RWPE2 (cell line): ENCODE measurements at regions not wholly inside any gene's neighbourhood (a gene's known extent, or its start where the extent isn't known, plus 50 kb on each side); places are given as distances from the start of the nearest gene placed in this dataset.

Experiments used
- ATAC-seq: fragments of 200-7000 bp; cut with Tn5 transposase; 3 replicates; pipeline ENCODE4 v1.9.1; 2021; ENCODE audit warnings: low read depth
- DNase-seq: peaks from one replicate; pipeline ENCODE4 v3.0.0-alpha.2; 2020; ENCODE audit warnings: low spot score
- H3K27ac ChIP-seq: fragments of 450-650 bp; 2 replicates; pipeline ENCODE4 v1.5.1; 2017; ENCODE audit warnings: mild to moderate bottlenecking; ENCODE audit not compliant: poor library complexity, severe bottlenecking
- H3K27me3 ChIP-seq: fragments of 250-450 bp; sonication (Bioruptor Pico); 2 replicates; pipeline ENCODE4 v1.5.1; 2021; ENCODE audit warnings: mild to moderate bottlenecking, moderate library complexity; ENCODE audit not compliant: insufficient read depth, poor library complexity, severe bottlenecking
- H3K36me3 ChIP-seq: fragments of 250-450 bp; sonication (Bioruptor Pico); 2 replicates; pipeline ENCODE4 v1.5.1; 2020; ENCODE audit warnings: low read depth, mild to moderate bottlenecking, moderate library complexity
- H3K4me1 ChIP-seq: fragments of 250-450 bp; sonication (Bioruptor Pico); 2 replicates; pipeline ENCODE4 v1.5.1; 2021; ENCODE audit warnings: mild to moderate bottlenecking, moderate library complexity; ENCODE audit not compliant: insufficient read depth, poor library complexity, severe bottlenecking
- H3K4me3 ChIP-seq: fragments of 250-450 bp; sonication (Bioruptor Pico); 2 replicates; pipeline ENCODE4 v1.5.1; 2021; ENCODE audit warnings: mild to moderate bottlenecking, moderate library complexity; ENCODE audit not compliant: severe bottlenecking
- H3K9me3 ChIP-seq: fragments of 250-450 bp; sonication (Bioruptor Pico); 2 replicates; pipeline ENCODE4 v1.5.1; 2021; ENCODE audit warnings: mild to moderate bottlenecking, moderate library complexity; ENCODE audit not compliant: severe bottlenecking
- CTCF ChIP-seq: fragments of 450-650 bp; IDR thresholded peaks from one replicate; pipeline ENCODE4 v1.5.1; 2017; ENCODE audit warnings: mild to moderate bottlenecking, moderate library complexity; ENCODE audit not compliant: poor library complexity, severe bottlenecking

- TF ChIP-seq CTCF: no peak
- Histone ChIP-seq H3K36me3 (no peaks in the 10 kb centered on the region), H3K9me3 (no peaks in the 10 kb centered on the region), H3K4me3 (no peak overlapping the region), H3K27me3 (peaks cover 18% of the 10 kb centered on the region), H3K4me1 (no peaks in the 10 kb centered on the region), H3K27ac (no peak overlapping the region)
- ATAC-seq (no peak), DNase-seq (no peak)
Observed at GRCh38 chr2:125106710-125107109, 1081.6 kb downstream of the CNTNAP5 start.

- no peak for ATAC-seq
- Histone ChIP-seq H3K36me3 (no peaks in the 10 kb centered on the region), H3K9me3 (no peaks in the 10 kb centered on the region), H3K4me1 (no peaks in the 10 kb centered on the region), H3K27ac (no peak overlapping the region), H3K4me3 (no peak overlapping the region), H3K27me3 (peaks cover 20% of the 10 kb centered on the region)
- no peak for TF ChIP-seq CTCF
- no peak for DNase-seq
Observed at GRCh38 chr2:125107446-125107845, 1082.4 kb downstream of the CNTNAP5 start.

- ATAC-seq (no peak), DNase-seq (no peak)
- TF ChIP-seq CTCF: no peak
- Histone ChIP-seq H3K9me3 (no peaks in the 10 kb centered on the region), H3K36me3 (no peaks in the 10 kb centered on the region), H3K27me3 (peaks cover 20% of the 10 kb centered on the region), H3K27ac (no peak overlapping the region), H3K4me3 (no peak overlapping the region), H3K4me1 (no peaks in the 10 kb centered on the region)
Observed at GRCh38 chr2:125108251-125108650, 1083.2 kb downstream of the CNTNAP5 start.

- H3K4me3 ChIP-seq: no peak overlapping the region
- H3K4me1 ChIP-seq: no peaks in the 10 kb centered on the region
- H3K36me3 ChIP-seq: no peaks in the 10 kb centered on the region
- TF ChIP-seq CTCF: no peak
- DNase-seq: no peak
- no peak for ATAC-seq
- no peaks in the 10 kb centered on the region for H3K9me3 ChIP-seq
- no peak overlapping the region for H3K27ac ChIP-seq
- no peaks in the 10 kb centered on the region for H3K27me3 ChIP-seq
Observed at GRCh38 chr2:125125902-125126301, 1100.8 kb downstream of the CNTNAP5 start.

- DNase-seq: no peak
- ATAC-seq: no peak
- no peak overlapping the region for H3K4me3 ChIP-seq
- H3K27me3 ChIP-seq: no peaks in the 10 kb centered on the region
- no peaks in the 10 kb centered on the region for H3K4me1 ChIP-seq
- H3K36me3 ChIP-seq: no peaks in the 10 kb centered on the region
- H3K27ac ChIP-seq: no peak overlapping the region
- no peaks in the 10 kb centered on the region for H3K9me3 ChIP-seq
- TF ChIP-seq CTCF: no peak
Observed at GRCh38 chr2:125160947-125161346, 1135.9 kb downstream of the CNTNAP5 start.
